BLaER1 (cell line): ENCODE measurements at regions not wholly inside any gene's neighbourhood (a gene's known extent, or its start where the extent isn't known, plus 50 kb on each side); places are given as distances from the start of the nearest gene placed in this dataset.

Experiments used
- H3K27ac ChIP-seq: shearing (Covaris generic); formaldehyde crosslinking; 2 replicates; pipeline ENCODE4 v1.8.1; 2022
- H3K27me3 ChIP-seq: shearing (Covaris generic); formaldehyde crosslinking; 2 replicates; pipeline ENCODE4 v1.8.1; 2022
- H3K36me3 ChIP-seq: shearing (Covaris generic); formaldehyde crosslinking; 2 replicates; pipeline ENCODE4 v1.8.1; 2022
- H3K4me1 ChIP-seq: shearing (Covaris generic); formaldehyde crosslinking; 2 replicates; pipeline ENCODE4 v1.8.1; 2022
- H3K4me2 ChIP-seq: shearing (Covaris generic); formaldehyde crosslinking; 2 replicates; pipeline ENCODE4 v1.8.1; 2022
- H3K4me3 ChIP-seq: shearing (Covaris generic); formaldehyde crosslinking; 2 replicates; pipeline ENCODE4 v1.8.1; 2022
- H3K9ac ChIP-seq: shearing (Covaris generic); formaldehyde crosslinking; 2 replicates; pipeline ENCODE4 v1.8.1; 2022
- H3K9me3 ChIP-seq: shearing (Covaris generic); formaldehyde crosslinking; 2 replicates; pipeline ENCODE4 v1.8.1; 2022
- H4K20me1 ChIP-seq: shearing (Covaris generic); formaldehyde crosslinking; 2 replicates; pipeline ENCODE4 v1.8.1; 2022
- Cebpa-rat ChIP-seq: shearing (Covaris generic); IDR thresholded peaks from 2 replicates; pipeline ENCODE4 v1.8.1; 2022

DNA sequence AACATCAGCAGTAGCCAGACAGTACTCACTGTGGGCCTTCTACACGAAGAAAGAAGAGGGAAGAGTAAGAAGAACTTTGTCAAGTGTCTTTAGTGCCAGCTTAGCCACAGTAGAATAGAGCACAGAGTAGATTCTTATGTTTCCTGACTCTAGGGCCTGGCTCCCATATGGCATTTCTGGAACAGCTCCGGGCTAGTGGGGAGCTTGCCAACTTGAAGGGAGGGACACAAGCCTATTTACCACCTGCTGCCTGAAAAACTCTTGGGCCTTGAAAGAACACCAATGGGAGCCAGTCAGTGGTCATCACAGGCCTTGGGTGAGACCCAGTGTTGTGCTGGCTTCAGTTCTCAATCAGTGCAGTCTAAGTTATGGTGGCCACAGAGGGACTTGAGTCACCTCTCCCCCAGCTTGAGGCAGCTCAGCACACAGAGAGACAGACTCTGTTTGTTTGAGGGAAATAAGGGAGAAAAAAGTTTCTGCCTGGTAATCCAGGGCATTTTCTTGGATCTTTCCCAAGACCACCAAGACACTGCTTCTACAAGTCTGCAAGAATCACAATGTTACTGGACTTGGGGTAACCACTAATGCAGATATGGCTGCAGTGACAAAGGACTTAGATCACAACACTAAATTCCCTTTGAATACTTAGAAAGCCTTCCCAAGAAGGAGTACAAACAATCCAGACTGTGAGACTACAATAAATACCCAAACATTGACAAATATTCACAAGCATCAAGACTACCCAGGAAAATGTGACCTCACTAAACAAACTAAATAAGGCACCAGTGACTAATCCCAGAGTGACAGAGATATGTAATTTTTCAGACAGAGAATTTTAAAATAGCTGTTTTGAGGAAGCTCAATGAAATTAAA, 261.0 kb upstream of the NDST3 start:
- no peaks in the 10 kb centered on the region for H3K9me3 ChIP-seq
- H3K27me3 ChIP-seq: no peaks in the 10 kb centered on the region
- H3K9ac ChIP-seq: no peak overlapping the region
- H3K27ac ChIP-seq: no peak overlapping the region
- no peak overlapping the region for H3K4me2 ChIP-seq
- no peaks in the 10 kb centered on the region for H3K4me1 ChIP-seq
- no peak for TF ChIP-seq Cebpa-rat
- no peaks in the 10 kb centered on the region for H4K20me1 ChIP-seq
- no peaks in the 10 kb centered on the region for H3K36me3 ChIP-seq
- no peak overlapping the region for H3K4me3 ChIP-seq

- Histone ChIP-seq H3K4me3 (no peak overlapping the region), H3K27me3 (no peaks in the 10 kb centered on the region), H3K4me2 (no peak overlapping the region)
Measured at GRCh38 chr4:117777721-117778120, 256.6 kb upstream of the NDST3 start.

GRCh38 chr4:117783716-117784115, 250.6 kb upstream of the NDST3 start:
- TF ChIP-seq Cebpa-rat: no peak
- no peaks in the 10 kb centered on the region for H3K27me3 ChIP-seq
- H3K4me3 ChIP-seq: no peak overlapping the region
- H3K4me2 ChIP-seq: no peak overlapping the region
- H3K27ac ChIP-seq: no peak overlapping the region
- H4K20me1 ChIP-seq: no peaks in the 10 kb centered on the region
- H3K9me3 ChIP-seq: no peaks in the 10 kb centered on the region
- H3K36me3 ChIP-seq: no peaks in the 10 kb centered on the region
- no peak overlapping the region for H3K9ac ChIP-seq
- no peaks in the 10 kb centered on the region for H3K4me1 ChIP-seq

More at GRCh38 chr4:117777721-117778120, 256.6 kb upstream of the NDST3 start:
- no peaks in the 10 kb centered on the region for H3K4me1 ChIP-seq
- H3K9ac ChIP-seq: no peak overlapping the region
- H3K27ac ChIP-seq: no peak overlapping the region
- no peaks in the 10 kb centered on the region for H3K9me3 ChIP-seq
- no peaks in the 10 kb centered on the region for H3K36me3 ChIP-seq
- TF ChIP-seq Cebpa-rat: no peak
- no peaks in the 10 kb centered on the region for H4K20me1 ChIP-seq

GRCh38 chr4:117784266-117784665, 250.0 kb upstream of the NDST3 start:
- H3K9ac ChIP-seq: no peak overlapping the region
- H4K20me1 ChIP-seq: no peaks in the 10 kb centered on the region
- H3K36me3 ChIP-seq: no peaks in the 10 kb centered on the region
- H3K4me3 ChIP-seq: no peak overlapping the region
- H3K4me2 ChIP-seq: no peak overlapping the region
- no peaks in the 10 kb centered on the region for H3K9me3 ChIP-seq
- H3K27me3 ChIP-seq: no peaks in the 10 kb centered on the region
- H3K4me1 ChIP-seq: no peaks in the 10 kb centered on the region
- no peak for TF ChIP-seq Cebpa-rat
- H3K27ac ChIP-seq: no peak overlapping the region

DNA sequence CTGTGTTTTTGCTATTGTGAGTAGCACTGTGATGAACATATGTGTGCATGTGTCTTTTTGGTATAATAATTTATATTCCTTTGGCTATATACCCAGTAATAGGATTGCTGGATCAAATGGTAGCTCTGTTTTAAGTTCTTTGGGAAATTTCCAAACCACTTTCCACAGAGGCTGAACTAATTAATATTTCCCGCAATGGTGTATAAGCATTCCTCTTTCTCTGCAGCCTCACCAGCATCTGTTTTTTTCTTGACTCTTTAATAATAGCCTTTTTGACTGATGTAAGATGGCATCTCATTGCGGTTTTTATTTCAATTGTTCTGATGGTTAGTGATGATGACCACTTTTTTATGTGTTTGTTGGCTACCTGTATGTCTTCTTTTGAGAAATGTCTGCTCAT, 247.7 kb upstream of the NDST3 start:
- no peaks in the 10 kb centered on the region for H3K36me3 ChIP-seq
- TF ChIP-seq Cebpa-rat: no peak
- H3K4me3 ChIP-seq: no peak overlapping the region
- H3K4me2 ChIP-seq: no peak overlapping the region
- no peaks in the 10 kb centered on the region for H3K27me3 ChIP-seq
- H3K9ac ChIP-seq: no peak overlapping the region
- no peaks in the 10 kb centered on the region for H3K9me3 ChIP-seq
- H3K4me1 ChIP-seq: no peaks in the 10 kb centered on the region
- no peaks in the 10 kb centered on the region for H4K20me1 ChIP-seq
- H3K27ac ChIP-seq: no peak overlapping the region

GRCh38 chr4:117793845-117794480, 240.3 kb upstream of the NDST3 start:
- H3K36me3 ChIP-seq: no peaks in the 10 kb centered on the region
- no peaks in the 10 kb centered on the region for H3K4me1 ChIP-seq
- H3K27ac ChIP-seq: no peak overlapping the region
- no peaks in the 10 kb centered on the region for H3K9me3 ChIP-seq
- TF ChIP-seq Cebpa-rat: no peak
- no peak overlapping the region for H3K9ac ChIP-seq
- no peaks in the 10 kb centered on the region for H3K27me3 ChIP-seq
- H4K20me1 ChIP-seq: no peaks in the 10 kb centered on the region
- no peak overlapping the region for H3K4me3 ChIP-seq
- no peak overlapping the region for H3K4me2 ChIP-seq

DNA sequence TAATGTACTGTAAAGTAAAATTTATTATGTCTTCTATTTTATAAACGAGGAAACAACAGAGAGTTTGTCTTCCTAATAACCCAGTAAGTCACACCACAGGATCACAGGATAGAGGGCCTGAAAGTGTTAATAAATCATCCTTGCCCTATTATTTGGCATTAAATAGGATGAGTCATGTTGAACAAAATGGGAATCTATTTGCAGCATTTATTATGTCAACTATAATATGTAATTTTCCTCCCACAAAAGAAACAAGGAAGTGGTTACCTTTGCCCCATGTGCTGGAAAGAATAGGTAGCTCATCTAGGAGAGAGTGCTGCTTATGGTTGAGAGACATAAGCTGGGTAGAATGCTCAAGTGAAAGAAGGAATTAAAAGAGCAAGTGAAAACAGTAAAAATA, 237.6 kb upstream of the NDST3 start:
- no peaks in the 10 kb centered on the region for H3K27me3 ChIP-seq

GRCh38 chr4:117800636-117801035, 233.7 kb upstream of the NDST3 start:
- Histone ChIP-seq H4K20me1 (no peaks in the 10 kb centered on the region), H3K36me3 (no peaks in the 10 kb centered on the region), H3K9me3 (no peaks in the 10 kb centered on the region), H3K27ac (no peak overlapping the region), H3K4me3 (no peak overlapping the region), H3K4me2 (no peak overlapping the region), H3K27me3 (no peaks in the 10 kb centered on the region), H3K4me1 (no peaks in the 10 kb centered on the region), H3K9ac (no peak overlapping the region)
- TF ChIP-seq Cebpa-rat: no peak

More for the DNA sequence above, 237.6 kb upstream of the NDST3 start:
- Histone ChIP-seq H3K36me3 (no peaks in the 10 kb centered on the region), H3K4me1 (no peaks in the 10 kb centered on the region), H3K4me3 (no peak overlapping the region), H3K27ac (no peak overlapping the region), H3K9me3 (no peaks in the 10 kb centered on the region), H3K9ac (no peak overlapping the region), H3K4me2 (no peak overlapping the region), H4K20me1 (no peaks in the 10 kb centered on the region)
- TF ChIP-seq Cebpa-rat: no peak

DNA sequence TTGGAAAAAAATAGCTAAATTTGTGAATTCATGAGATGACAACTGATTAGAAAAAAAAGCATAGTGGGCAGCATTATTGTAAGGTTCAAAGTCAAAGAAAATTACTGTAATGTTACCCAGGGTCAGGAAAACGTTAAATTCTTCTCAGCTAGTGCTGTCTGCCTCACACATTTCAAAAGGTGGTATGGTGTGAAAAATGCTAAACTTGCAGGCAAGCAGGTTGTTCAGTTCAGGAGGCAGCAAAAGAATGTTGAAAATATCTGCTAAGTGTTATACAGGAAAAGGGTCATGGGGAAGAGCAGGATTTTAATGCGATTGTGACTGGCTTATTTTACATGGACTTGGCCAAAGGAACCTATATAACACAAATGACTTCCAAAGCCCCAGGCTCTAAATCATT, 232.5 kb upstream of the NDST3 start:
- H3K27ac ChIP-seq: no peak overlapping the region
- no peaks in the 10 kb centered on the region for H3K27me3 ChIP-seq
- H3K36me3 ChIP-seq: no peaks in the 10 kb centered on the region
- H3K9me3 ChIP-seq: no peaks in the 10 kb centered on the region
- no peaks in the 10 kb centered on the region for H4K20me1 ChIP-seq
- no peak for TF ChIP-seq Cebpa-rat
- H3K4me1 ChIP-seq: no peaks in the 10 kb centered on the region
- H3K4me3 ChIP-seq: no peak overlapping the region
- H3K4me2 ChIP-seq: no peak overlapping the region
- H3K9ac ChIP-seq: no peak overlapping the region

DNA sequence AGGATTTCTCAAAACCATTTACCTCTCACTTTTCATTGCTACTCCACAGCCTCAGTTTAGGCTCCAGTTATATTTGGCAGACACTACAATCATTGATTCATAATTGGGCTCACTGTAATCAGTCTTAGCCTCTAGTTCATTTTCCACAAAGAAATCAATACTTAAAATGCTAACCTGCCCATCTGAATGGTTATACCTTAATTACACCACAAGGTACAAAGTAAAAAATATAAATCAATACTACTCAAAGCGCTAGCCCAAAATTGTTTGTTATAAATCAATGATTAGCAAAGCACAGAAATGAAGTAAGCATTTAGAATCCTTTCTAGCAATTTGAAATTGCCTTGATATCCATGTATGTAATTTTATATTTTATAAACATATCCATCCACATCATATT, 222.6 kb upstream of the NDST3 start:
- no peaks in the 10 kb centered on the region for H3K4me1 ChIP-seq
- no peak overlapping the region for H3K27ac ChIP-seq
- no peaks in the 10 kb centered on the region for H4K20me1 ChIP-seq
- no peak overlapping the region for H3K9ac ChIP-seq
- no peak for TF ChIP-seq Cebpa-rat
- no peaks in the 10 kb centered on the region for H3K27me3 ChIP-seq
- H3K36me3 ChIP-seq: no peaks in the 10 kb centered on the region
- H3K4me3 ChIP-seq: no peak overlapping the region
- no peaks in the 10 kb centered on the region for H3K9me3 ChIP-seq
- no peak overlapping the region for H3K4me2 ChIP-seq
